Breast epithelium (tissue), 3 donors: ENCODE measurements at regions not wholly inside any gene's neighbourhood (a gene's known extent, or its start where the extent isn't known, plus 50 kb on each side); places are given as distances from the start of the nearest gene placed in this dataset.

ENCODE experiments used
- POLR2AphosphoS5 ChIP-seq, 3 donors: sonication (generic); formaldehyde crosslinking; IDR thresholded peaks; one replicate each; pipeline ENCODE4 v1.6.1; 2017; ENCODE audit warnings: antibody characterized with exemption in 3 of 3
- TF ChIP-seq, protein P1 (sequence below), 3 donors: fragments of 450-650 bp; IDR thresholded peaks; one replicate each; pipeline ENCODE4 v1.5.1; 2016 to 2017; ENCODE audit warnings: antibody characterized with exemption in 3 of 3, mild to moderate bottlenecking in 3 of 3, moderate library complexity in 3 of 3

DNA sequence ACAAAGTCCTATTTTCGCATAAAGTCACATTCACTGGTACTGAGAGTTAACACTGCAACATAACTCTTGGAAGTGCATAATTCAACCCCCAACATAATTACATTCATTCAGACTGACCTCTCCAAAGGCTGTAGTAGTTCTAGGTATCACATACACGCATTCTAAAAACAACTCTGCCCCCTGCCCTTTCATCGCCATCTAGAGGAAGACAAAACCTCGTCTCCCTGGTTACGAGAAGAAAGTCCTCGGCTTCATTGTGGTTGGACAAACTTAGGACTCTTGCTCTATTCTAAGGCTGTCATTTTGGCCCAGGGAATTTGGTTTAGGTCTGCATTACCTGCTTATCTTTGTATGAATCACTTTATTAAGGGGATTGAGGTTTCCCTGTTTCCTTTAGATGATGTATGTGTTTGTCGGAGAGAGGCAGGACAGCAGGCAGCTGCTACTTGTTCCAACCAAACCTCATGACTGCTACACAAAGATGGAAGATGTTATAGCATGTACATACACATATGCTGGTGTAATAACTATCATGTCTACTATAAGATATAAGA lies 215.4 kb upstream of the NRXN1 start:
- TF ChIP-seq POLR2AphosphoS5 (IDR thresholded peaks at IDR 0.05) = no peak
- TF ChIP-seq, protein P1, sequence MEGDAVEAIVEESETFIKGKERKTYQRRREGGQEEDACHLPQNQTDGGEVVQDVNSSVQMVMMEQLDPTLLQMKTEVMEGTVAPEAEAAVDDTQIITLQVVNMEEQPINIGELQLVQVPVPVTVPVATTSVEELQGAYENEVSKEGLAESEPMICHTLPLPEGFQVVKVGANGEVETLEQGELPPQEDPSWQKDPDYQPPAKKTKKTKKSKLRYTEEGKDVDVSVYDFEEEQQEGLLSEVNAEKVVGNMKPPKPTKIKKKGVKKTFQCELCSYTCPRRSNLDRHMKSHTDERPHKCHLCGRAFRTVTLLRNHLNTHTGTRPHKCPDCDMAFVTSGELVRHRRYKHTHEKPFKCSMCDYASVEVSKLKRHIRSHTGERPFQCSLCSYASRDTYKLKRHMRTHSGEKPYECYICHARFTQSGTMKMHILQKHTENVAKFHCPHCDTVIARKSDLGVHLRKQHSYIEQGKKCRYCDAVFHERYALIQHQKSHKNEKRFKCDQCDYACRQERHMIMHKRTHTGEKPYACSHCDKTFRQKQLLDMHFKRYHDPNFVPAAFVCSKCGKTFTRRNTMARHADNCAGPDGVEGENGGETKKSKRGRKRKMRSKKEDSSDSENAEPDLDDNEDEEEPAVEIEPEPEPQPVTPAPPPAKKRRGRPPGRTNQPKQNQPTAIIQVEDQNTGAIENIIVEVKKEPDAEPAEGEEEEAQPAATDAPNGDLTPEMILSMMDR (IDR thresholded peaks at IDR 0.05) = no peak
